ENCODE measurements at regions not wholly inside any gene's neighbourhood (a gene's known extent, or its start where the extent isn't known, plus 50 kb on each side); places are given as distances from the start of the nearest gene placed in this dataset.

GRCh38 chr4:186934244-186934643 lies 210.6 kb upstream of the FAT1 start:
- Mint-ChIP-seq H3K4me1 (ENCODE audit: low read depth) (no peaks in the 10 kb centered on the region), H3K9me3 (ENCODE audit: insufficient read depth) (peaks cover 14% of the 10 kb centered on the region)
- no peak for ATAC-seq

GRCh38 chr4:186934841-186935443 lies 211.3 kb upstream of the FAT1 start:
- no peak for DNase-seq
- ChIA-PET POLR2A (no interaction called here), CTCF (no interaction called here)

More at GRCh38 chr4:186934244-186934643, 210.6 kb upstream of the FAT1 start:
- Mint-ChIP-seq H3K27me3 (ENCODE audit: low read depth) (no peaks in the 10 kb centered on the region), H3K36me3 (ENCODE audit: low read depth) (no peaks in the 10 kb centered on the region), H3K4me3 (no peak overlapping the region), H3K27ac (no peak overlapping the region)
- ChIA-PET POLR2A (no interaction called here), CTCF (no interaction called here)
- no peak for DNase-seq

GRCh38 chr4:186935901-186936300 lies 212.2 kb upstream of the FAT1 start:
- ChIA-PET POLR2A (no interaction called here), CTCF (no interaction called here)
- Mint-ChIP-seq H3K4me3 (no peak overlapping the region), H3K27ac (no peak overlapping the region), H3K36me3 (ENCODE audit: low read depth) (no peaks in the 10 kb centered on the region), H3K27me3 (ENCODE audit: low read depth) (no peaks in the 10 kb centered on the region), H3K4me1 (ENCODE audit: low read depth) (no peaks in the 10 kb centered on the region), H3K9me3 (ENCODE audit: insufficient read depth) (peaks cover 11% of the 10 kb centered on the region)
- ATAC-seq (no peak), DNase-seq (no peak)

More at GRCh38 chr4:186934841-186935443, 211.3 kb upstream of the FAT1 start:
- H3K27me3 Mint-ChIP-seq (ENCODE audit: low read depth), result no peaks in the 10 kb centered on the region
- no peak overlapping the region for H3K27ac Mint-ChIP-seq
- H3K9me3 Mint-ChIP-seq (ENCODE audit: insufficient read depth), result peaks cover 14% of the 10 kb centered on the region
- no peaks in the 10 kb centered on the region for H3K36me3 Mint-ChIP-seq (ENCODE audit: low read depth)
- no peak overlapping the region for H3K4me3 Mint-ChIP-seq
- ATAC-seq, result no peak
- no peaks in the 10 kb centered on the region for H3K4me1 Mint-ChIP-seq (ENCODE audit: low read depth)

GRCh38 chr4:186936496-186937375 lies 213.1 kb upstream of the FAT1 start:
- Mint-ChIP-seq H3K27ac (no peak overlapping the region), H3K4me1 (ENCODE audit: low read depth) (no peaks in the 10 kb centered on the region), H3K4me3 (no peak overlapping the region), H3K36me3 (ENCODE audit: low read depth) (no peaks in the 10 kb centered on the region), H3K9me3 (ENCODE audit: insufficient read depth) (peaks cover 11% of the 10 kb centered on the region), H3K27me3 (ENCODE audit: low read depth) (no peaks in the 10 kb centered on the region)
- POLR2A ChIA-PET, result no interaction called here
- DNase-seq, result no peak
- CTCF ChIA-PET, result interaction anchor here (0.6 kb wide), 1 partner anchor 398 kb away, joined by 3 read pairs; no protein-coding TSS in a partner anchor
- no peak for ATAC-seq

GRCh38 chr4:186939226-186939625 lies 215.6 kb upstream of the FAT1 start:
- H3K9me3 Mint-ChIP-seq (ENCODE audit: insufficient read depth), result peaks cover 6% of the 10 kb centered on the region
- POLR2A ChIA-PET, result no interaction called here
- DNase-seq (no peak), ATAC-seq (no peak)
- no peaks in the 10 kb centered on the region for H3K36me3 Mint-ChIP-seq (ENCODE audit: low read depth)
- no peaks in the 10 kb centered on the region for H3K27me3 Mint-ChIP-seq (ENCODE audit: low read depth)
- CTCF ChIA-PET, result no interaction called here
- H3K27ac Mint-ChIP-seq, result no peak overlapping the region
- no peaks in the 10 kb centered on the region for H3K4me1 Mint-ChIP-seq (ENCODE audit: low read depth)
- H3K4me3 Mint-ChIP-seq, result no peak overlapping the region

GRCh38 chr4:186939766-186940165 lies 216.1 kb upstream of the FAT1 start:
- Mint-ChIP-seq H3K9me3 (ENCODE audit: insufficient read depth) (peaks cover 6% of the 10 kb centered on the region), H3K36me3 (ENCODE audit: low read depth) (no peaks in the 10 kb centered on the region), H3K27ac (no peak overlapping the region), H3K4me3 (no peak overlapping the region), H3K4me1 (ENCODE audit: low read depth) (no peaks in the 10 kb centered on the region), H3K27me3 (ENCODE audit: low read depth) (no peaks in the 10 kb centered on the region)
- ATAC-seq (no peak), DNase-seq (no peak)
- ChIA-PET CTCF (no interaction called here), POLR2A (no interaction called here)

GRCh38 chr4:186940476-186940875 lies 216.8 kb upstream of the FAT1 start:
- H3K9me3 Mint-ChIP-seq (ENCODE audit: insufficient read depth), result peaks cover 6% of the 10 kb centered on the region
- no peaks in the 10 kb centered on the region for H3K4me1 Mint-ChIP-seq (ENCODE audit: low read depth)
- DNase-seq (no peak), ATAC-seq (no peak)
- ChIA-PET CTCF (no interaction called here), POLR2A (no interaction called here)
- no peaks in the 10 kb centered on the region for H3K36me3 Mint-ChIP-seq (ENCODE audit: low read depth)
- H3K4me3 Mint-ChIP-seq, result no peak overlapping the region
- no peaks in the 10 kb centered on the region for H3K27me3 Mint-ChIP-seq (ENCODE audit: low read depth)
- H3K27ac Mint-ChIP-seq, result no peak overlapping the region

- ATAC-seq (no peak), DNase-seq (no peak)
- Mint-ChIP-seq H3K36me3 (ENCODE audit: low read depth) (no peaks in the 10 kb centered on the region), H3K9me3 (ENCODE audit: insufficient read depth) (peaks cover 4% of the 10 kb centered on the region), H3K4me3 (no peak overlapping the region), H3K27me3 (ENCODE audit: low read depth) (no peaks in the 10 kb centered on the region), H3K4me1 (ENCODE audit: low read depth) (no peaks in the 10 kb centered on the region), H3K27ac (no peak overlapping the region)
- ChIA-PET CTCF (no interaction called here), POLR2A (no interaction called here)
These were observed 219.2 kb upstream of the FAT1 start for GRCh38 chr4:186942758-186943377.

- DNase-seq (no peak), ATAC-seq (no peak)
- Mint-ChIP-seq H3K4me1 (ENCODE audit: low read depth) (no peaks in the 10 kb centered on the region), H3K27ac (no peak overlapping the region), H3K36me3 (ENCODE audit: low read depth) (no peaks in the 10 kb centered on the region), H3K9me3 (ENCODE audit: insufficient read depth) (peaks cover 4% of the 10 kb centered on the region), H3K27me3 (ENCODE audit: low read depth) (no peaks in the 10 kb centered on the region), H3K4me3 (no peak overlapping the region)
- ChIA-PET POLR2A (no interaction called here), CTCF (no interaction called here)
These were observed 219.8 kb upstream of the FAT1 start for GRCh38 chr4:186943411-186943810.

- DNase-seq, result no peak
- Mint-ChIP-seq H3K9me3 (ENCODE audit: insufficient read depth) (peaks cover 5% of the 10 kb centered on the region), H3K4me1 (ENCODE audit: low read depth) (no peaks in the 10 kb centered on the region), H3K36me3 (ENCODE audit: low read depth) (no peaks in the 10 kb centered on the region), H3K4me3 (no peak overlapping the region), H3K27me3 (ENCODE audit: low read depth) (no peaks in the 10 kb centered on the region), H3K27ac (no peak overlapping the region)
- CTCF ChIA-PET, result no interaction called here
- ATAC-seq, result no peak
- POLR2A ChIA-PET, result no interaction called here
These were observed 222.5 kb upstream of the FAT1 start for GRCh38 chr4:186946136-186946535.

GRCh38 chr4:186946682-186947294 lies 223.1 kb upstream of the FAT1 start:
- Mint-ChIP-seq H3K36me3 (ENCODE audit: low read depth) (no peaks in the 10 kb centered on the region), H3K4me3 (no peak overlapping the region), H3K4me1 (ENCODE audit: low read depth) (no peaks in the 10 kb centered on the region), H3K27ac (no peak overlapping the region), H3K27me3 (ENCODE audit: low read depth) (no peaks in the 10 kb centered on the region), H3K9me3 (ENCODE audit: insufficient read depth) (peaks cover 8% of the 10 kb centered on the region)
- POLR2A ChIA-PET, result no interaction called here
- ATAC-seq (no peak), DNase-seq (no peak)
- CTCF ChIA-PET, result no interaction called here
